ENCODE measurements at regions not wholly inside any gene's neighbourhood (a gene's known extent, or its start where the extent isn't known, plus 50 kb on each side); places are given as distances from the start of the nearest gene placed in this dataset.

DNA sequence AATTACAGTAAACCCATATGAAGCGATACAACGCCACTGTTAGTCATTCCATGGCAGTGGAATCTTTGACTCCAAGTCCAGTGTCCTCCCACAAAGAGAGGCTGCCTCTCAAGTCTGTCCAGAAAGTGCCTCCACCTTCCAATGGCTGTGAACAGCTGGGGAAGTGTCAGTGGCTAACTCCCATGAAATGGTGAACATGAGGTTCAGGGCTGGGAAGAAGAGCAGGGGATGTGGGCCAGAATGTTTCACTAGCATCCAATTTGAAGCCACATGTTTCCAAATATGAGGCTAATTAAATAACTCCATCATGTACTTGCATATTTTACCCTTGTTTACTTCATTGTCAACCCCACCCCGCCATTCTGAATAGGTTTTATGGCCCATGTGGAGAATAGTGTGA is 53.1 kb upstream of the CHST15 start:
- DNase-seq (ENCODE audit: low read depth), result no peak

DNA sequence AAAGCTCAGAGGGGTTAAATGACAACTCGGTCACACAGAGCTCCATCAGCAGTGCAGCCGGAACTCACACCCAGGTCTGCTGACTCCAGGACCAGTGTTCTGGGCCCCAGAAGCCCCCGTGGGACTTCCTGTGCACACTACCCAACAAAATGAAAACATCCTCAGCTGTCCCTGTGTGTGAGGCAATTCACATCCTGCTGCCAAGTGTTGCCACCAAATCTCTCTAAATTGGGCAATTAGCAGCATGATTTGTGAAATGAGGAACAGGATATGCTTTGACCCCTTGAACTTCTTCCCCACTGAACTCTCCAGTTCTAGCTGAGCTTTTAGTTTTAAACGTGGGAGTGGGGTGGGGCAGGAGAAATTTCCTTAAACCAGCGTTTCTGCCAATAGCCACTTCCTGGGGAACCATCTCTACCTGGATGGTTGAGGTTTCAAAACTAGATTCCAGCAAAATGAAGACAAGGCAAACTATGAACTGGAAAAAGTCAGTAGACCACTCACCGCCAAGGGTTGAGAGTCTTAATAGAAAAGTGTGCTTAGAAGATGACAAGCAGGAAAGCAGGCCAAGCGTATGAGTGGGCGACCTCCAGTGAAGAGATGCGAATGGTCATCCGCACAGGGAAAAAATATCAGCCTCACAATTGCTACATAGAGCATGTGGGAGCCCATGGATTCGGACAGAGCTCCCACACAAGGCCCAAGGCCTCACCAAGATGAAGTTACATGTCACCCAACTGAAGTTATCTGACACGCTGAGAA is 51.9 kb upstream of the CHST15 start:
- no peak for DNase-seq (ENCODE audit: low read depth)

DNA sequence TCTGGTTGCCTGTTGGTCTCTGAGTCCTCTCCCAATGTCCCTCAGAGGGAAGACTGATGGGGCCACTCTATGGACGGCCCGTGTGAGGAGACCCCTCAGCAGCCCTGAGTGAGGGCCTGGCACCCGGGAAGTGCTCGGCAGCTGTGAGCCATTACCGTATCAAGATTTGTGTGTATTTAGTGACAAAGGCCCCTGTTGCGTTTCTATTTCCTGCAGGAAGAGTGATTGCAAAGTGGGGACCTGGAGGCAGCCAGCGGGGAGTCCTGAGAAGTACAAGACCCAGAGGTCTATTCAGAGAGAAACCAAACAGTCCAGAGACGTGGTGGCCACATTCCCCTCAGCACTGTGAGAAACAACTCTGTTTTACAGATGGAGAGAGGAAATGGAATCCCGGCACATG is 51.1 kb upstream of the CHST15 start:
- no peak for DNase-seq (ENCODE audit: low read depth)

DNA sequence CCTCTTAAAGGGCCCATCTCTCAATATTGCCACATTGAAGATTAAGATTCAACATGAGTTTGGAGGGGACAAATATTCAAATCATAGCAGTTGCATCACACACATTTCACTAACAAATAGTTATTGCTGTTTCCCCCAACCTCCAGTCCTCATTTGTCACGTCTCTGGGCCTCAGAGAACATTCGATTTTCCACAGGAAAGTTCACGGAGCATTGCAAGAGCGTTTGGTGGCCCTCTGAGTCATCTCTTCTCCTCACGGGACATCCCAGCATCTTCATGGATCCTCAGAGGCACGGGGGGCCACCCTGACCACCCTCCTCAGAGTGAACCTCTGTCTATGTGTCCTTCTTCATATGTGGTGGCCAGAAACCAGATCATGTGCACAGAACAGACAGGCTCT is 50.3 kb upstream of the CHST15 start:
- DNase-seq (ENCODE audit: low read depth), result no peak
